ENCODE measurements at regions not wholly inside any gene's neighbourhood (a gene's known extent, or its start where the extent isn't known, plus 50 kb on each side); places are given as distances from the start of the nearest gene placed in this dataset.

GRCh38 chr2:15730545-15731212 is 139.0 kb downstream of the DDX1 start:
- Histone ChIP-seq H3K4me3 (no peak overlapping the region), H3K4me2 (no peak overlapping the region), H3K79me2 (replicated peaks; ENCODE audit: insufficient read depth) (no peaks in the 10 kb centered on the region), H3K27me3 (ENCODE audit: insufficient read depth) (no peaks in the 10 kb centered on the region), H3K27ac (ENCODE audit: low read depth) (no peak overlapping the region), H3F3A (replicated peaks; ENCODE audit: low read depth) (no peaks in the 10 kb centered on the region), H3K36me3 (ENCODE audit: insufficient read depth) (no peaks in the 10 kb centered on the region), H3K9me2 (ENCODE audit: insufficient read depth) (no peaks in the 10 kb centered on the region), H2AFZ (no peak overlapping the region), H3K4me1 (ENCODE audit: insufficient read depth) (no peaks in the 10 kb centered on the region), H4K20me1 (replicated peaks; ENCODE audit: insufficient read depth) (no peaks in the 10 kb centered on the region)
- ATAC-seq: no peak
- no peak for DNase-seq (ENCODE audit: low spot score)
- Mint-ChIP-seq H3K27ac (no peak overlapping the region), H3K4me3 (no peak overlapping the region), H3K27me3 (ENCODE audit: insufficient read depth, low read depth, poor library complexity) (peaks cover 4% of the 10 kb centered on the region), H3K9me3 (no peaks in the 10 kb centered on the region), H3K36me3 (ENCODE audit: low read depth) (no peaks in the 10 kb centered on the region), H3K4me1 (peaks cover 15% of the 10 kb centered on the region)
- TF ChIP-seq ZNF331 (CRISPR knock-in tag; IDR thresholded peaks at IDR 0.05; ENCODE audit: low read depth): no peak
- TF ChIP-seq JUNB (IDR thresholded peaks at IDR 0.05; ENCODE audit: unreplicated experiment): no peak
- TF ChIP-seq EZH2 (IDR thresholded peaks at IDR 0.05; ENCODE audit: low read depth, unreplicated experiment): no peak
- TF ChIP-seq STAT1 (IDR thresholded peaks at IDR 0.05; ENCODE audit: unreplicated experiment): no peak
- no peak for TF ChIP-seq EZH2phosphoT487 (IDR thresholded peaks at IDR 0.05; ENCODE audit: unreplicated experiment)
- TF ChIP-seq NANOG (IDR thresholded peaks at IDR 0.05; ENCODE audit: borderline replicate concordance): no peak
- TF ChIP-seq CTCF (conservative IDR thresholded peaks at IDR 0.05; ENCODE audit: low read depth in 2 of 2): no peak
- no peak for TF ChIP-seq POLR2AphosphoS5 (IDR thresholded peaks at IDR 0.05; ENCODE audit: low read depth)
- TF ChIP-seq ETS1 (IDR thresholded peaks at IDR 0.05): no peak
- TF ChIP-seq ZNF462 (CRISPR knock-in tag; IDR thresholded peaks at IDR 0.05): no peak
- TF ChIP-seq ZNF114 (CRISPR knock-in tag; IDR thresholded peaks at IDR 0.05): no peak

All from GM23338 (cell line).